ENCODE measurements at regions not wholly inside any gene's neighbourhood (a gene's known extent, or its start where the extent isn't known, plus 50 kb on each side); places are given as distances from the start of the nearest gene placed in this dataset.

GRCh38 chr1:239178961-239179360 lies 207.4 kb upstream of the CHRM3 start:
- TF ChIP-seq EZH2 (optimal IDR thresholded peaks at IDR 0.05; ENCODE audit: low read depth, low read length), result no peak
- TF ChIP-seq, protein P1, sequence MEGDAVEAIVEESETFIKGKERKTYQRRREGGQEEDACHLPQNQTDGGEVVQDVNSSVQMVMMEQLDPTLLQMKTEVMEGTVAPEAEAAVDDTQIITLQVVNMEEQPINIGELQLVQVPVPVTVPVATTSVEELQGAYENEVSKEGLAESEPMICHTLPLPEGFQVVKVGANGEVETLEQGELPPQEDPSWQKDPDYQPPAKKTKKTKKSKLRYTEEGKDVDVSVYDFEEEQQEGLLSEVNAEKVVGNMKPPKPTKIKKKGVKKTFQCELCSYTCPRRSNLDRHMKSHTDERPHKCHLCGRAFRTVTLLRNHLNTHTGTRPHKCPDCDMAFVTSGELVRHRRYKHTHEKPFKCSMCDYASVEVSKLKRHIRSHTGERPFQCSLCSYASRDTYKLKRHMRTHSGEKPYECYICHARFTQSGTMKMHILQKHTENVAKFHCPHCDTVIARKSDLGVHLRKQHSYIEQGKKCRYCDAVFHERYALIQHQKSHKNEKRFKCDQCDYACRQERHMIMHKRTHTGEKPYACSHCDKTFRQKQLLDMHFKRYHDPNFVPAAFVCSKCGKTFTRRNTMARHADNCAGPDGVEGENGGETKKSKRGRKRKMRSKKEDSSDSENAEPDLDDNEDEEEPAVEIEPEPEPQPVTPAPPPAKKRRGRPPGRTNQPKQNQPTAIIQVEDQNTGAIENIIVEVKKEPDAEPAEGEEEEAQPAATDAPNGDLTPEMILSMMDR (IDR thresholded peaks at IDR 0.05; ENCODE audit: low read length), result no peak
- no peak for TF ChIP-seq EZH2phosphoT487 (IDR thresholded peaks at IDR 0.05; ENCODE audit: low read length)

All from MM.1S (cell line).